K562 (cell line): ENCODE measurements at regions not wholly inside any gene's neighbourhood (a gene's known extent, or its start where the extent isn't known, plus 50 kb on each side); places are given as distances from the start of the nearest gene placed in this dataset.

Experiments
- CBX2 ChIP-seq: fragments of 200-600 bp; sonication (generic); IDR thresholded peaks from one replicate; pipeline ENCODE4 v1.6.1; 2012; ENCODE audit warnings: mild to moderate bottlenecking, low read length, inconsistent platforms; ENCODE audit not compliant: insufficient read depth, poor library complexity, severe bottlenecking
- EZH2 ChIP-seq: IDR thresholded peaks from 2 replicates; pipeline ENCODE4 v1.6.1; 2012; ENCODE audit warnings: low read depth, mild to moderate bottlenecking, inconsistent platforms, low read length, borderline replicate concordance
- HMG20A ChIP-seq: fragments of 450-650 bp; formaldehyde crosslinking; conservative IDR thresholded peaks from 2 replicates; pipeline ENCODE4 v1.4.0; 2020; ENCODE audit warnings: mild to moderate bottlenecking, mixed read lengths
- MAZ ChIP-seq, 2 experiments: fragments of 450-650 bp in 1 of 2; sonication (generic) in 1 of 2; formaldehyde crosslinking; IDR thresholded peaks in 1 of 2; conservative IDR thresholded peaks in 1 of 2; 2 replicates each; pipeline versions ENCODE4 v1.4.0 to v1.5.0; 2020; ENCODE audit warnings: mild to moderate bottlenecking in 1 of 2, missing genetic modification reagents in 1 of 2
- TAL1 ChIP-seq: fragments of 450-650 bp; IDR thresholded peaks from 2 replicates; pipeline ENCODE4 v1.6.1; 2016; ENCODE audit warnings: mild to moderate bottlenecking
- ZBTB8A ChIP-seq: fragments of 450-650 bp; IDR thresholded peaks from 2 replicates; pipeline ENCODE4 v1.6.1; 2018; ENCODE audit warnings: mild to moderate bottlenecking, moderate library complexity; ENCODE audit not compliant: partially characterized antibody
- TF ChIP-seq, protein P1 (sequence below): fragments of 450-650 bp; IDR thresholded peaks from 2 replicates; pipeline ENCODE4 v1.6.1; 2018; ENCODE audit not compliant: partially characterized antibody
- TF ChIP-seq, protein P2 (sequence below): sonication (generic); formaldehyde crosslinking; IDR thresholded peaks from 2 replicates; pipeline ENCODE4 v1.4.0; 2020; ENCODE audit warnings: mild to moderate bottlenecking, missing genetic modification reagents
- TF ChIP-seq, protein P3 (sequence below), 2 experiments: fragments of 450-650 bp; formaldehyde crosslinking in 1 of 2; IDR thresholded peaks; 2 replicates each; pipeline versions ENCODE4 v1.4.0 to v1.6.1; 2014 to 2020; ENCODE audit warnings: mild to moderate bottlenecking in 2 of 2, borderline replicate concordance in 1 of 2, low read depth in 1 of 2

DNA sequence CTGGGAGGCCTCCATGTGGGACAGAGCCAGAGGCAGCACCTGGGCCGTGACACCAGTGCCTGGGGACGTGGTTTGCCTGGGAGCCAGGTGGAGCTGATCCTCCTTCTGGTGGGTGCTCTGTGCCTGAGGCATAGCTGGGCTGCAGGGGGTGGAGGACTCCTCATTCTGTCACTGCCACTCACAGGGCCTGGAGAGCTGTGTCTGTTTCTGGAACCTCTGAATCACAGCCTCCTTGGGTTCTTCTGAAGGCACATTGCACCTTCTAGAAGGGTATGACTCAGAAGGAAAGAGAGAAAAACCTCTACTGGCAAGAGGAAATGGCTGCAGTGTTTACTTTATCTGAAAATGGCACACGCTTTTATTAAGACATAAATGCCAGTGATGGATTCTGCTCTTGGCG is 659.8 kb downstream of the VRK1 start:
- TF ChIP-seq, protein P1, sequence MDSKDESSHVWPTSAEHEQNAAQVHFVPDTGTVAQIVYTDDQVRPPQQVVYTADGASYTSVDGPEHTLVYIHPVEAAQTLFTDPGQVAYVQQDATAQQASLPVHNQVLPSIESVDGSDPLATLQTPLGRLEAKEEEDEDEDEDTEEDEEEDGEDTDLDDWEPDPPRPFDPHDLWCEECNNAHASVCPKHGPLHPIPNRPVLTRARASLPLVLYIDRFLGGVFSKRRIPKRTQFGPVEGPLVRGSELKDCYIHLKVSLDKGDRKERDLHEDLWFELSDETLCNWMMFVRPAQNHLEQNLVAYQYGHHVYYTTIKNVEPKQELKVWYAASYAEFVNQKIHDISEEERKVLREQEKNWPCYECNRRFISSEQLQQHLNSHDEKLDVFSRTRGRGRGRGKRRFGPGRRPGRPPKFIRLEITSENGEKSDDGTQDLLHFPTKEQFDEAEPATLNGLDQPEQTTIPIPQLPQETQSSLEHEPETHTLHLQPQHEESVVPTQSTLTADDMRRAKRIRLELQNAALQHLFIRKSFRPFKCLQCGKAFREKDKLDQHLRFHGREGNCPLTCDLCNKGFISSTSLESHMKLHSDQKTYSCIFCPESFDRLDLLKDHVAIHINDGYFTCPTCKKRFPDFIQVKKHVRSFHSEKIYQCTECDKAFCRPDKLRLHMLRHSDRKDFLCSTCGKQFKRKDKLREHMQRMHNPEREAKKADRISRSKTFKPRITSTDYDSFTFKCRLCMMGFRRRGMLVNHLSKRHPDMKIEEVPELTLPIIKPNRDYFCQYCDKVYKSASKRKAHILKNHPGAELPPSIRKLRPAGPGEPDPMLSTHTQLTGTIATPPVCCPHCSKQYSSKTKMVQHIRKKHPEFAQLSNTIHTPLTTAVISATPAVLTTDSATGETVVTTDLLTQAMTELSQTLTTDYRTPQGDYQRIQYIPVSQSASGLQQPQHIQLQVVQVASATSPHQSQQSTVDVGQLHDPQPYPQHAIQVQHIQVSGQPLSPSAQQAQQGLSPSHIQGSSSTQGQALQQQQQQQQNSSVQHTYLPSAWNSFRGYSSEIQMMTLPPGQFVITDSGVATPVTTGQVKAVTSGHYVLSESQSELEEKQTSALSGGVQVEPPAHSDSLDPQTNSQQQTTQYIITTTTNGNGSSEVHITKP: no peak
- TF ChIP-seq, protein P2, sequence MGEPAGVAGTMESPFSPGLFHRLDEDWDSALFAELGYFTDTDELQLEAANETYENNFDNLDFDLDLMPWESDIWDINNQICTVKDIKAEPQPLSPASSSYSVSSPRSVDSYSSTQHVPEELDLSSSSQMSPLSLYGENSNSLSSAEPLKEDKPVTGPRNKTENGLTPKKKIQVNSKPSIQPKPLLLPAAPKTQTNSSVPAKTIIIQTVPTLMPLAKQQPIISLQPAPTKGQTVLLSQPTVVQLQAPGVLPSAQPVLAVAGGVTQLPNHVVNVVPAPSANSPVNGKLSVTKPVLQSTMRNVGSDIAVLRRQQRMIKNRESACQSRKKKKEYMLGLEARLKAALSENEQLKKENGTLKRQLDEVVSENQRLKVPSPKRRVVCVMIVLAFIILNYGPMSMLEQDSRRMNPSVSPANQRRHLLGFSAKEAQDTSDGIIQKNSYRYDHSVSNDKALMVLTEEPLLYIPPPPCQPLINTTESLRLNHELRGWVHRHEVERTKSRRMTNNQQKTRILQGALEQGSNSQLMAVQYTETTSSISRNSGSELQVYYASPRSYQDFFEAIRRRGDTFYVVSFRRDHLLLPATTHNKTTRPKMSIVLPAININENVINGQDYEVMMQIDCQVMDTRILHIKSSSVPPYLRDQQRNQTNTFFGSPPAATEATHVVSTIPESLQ (CRISPR knock-in tag): no peak
- TF ChIP-seq, protein P3, sequence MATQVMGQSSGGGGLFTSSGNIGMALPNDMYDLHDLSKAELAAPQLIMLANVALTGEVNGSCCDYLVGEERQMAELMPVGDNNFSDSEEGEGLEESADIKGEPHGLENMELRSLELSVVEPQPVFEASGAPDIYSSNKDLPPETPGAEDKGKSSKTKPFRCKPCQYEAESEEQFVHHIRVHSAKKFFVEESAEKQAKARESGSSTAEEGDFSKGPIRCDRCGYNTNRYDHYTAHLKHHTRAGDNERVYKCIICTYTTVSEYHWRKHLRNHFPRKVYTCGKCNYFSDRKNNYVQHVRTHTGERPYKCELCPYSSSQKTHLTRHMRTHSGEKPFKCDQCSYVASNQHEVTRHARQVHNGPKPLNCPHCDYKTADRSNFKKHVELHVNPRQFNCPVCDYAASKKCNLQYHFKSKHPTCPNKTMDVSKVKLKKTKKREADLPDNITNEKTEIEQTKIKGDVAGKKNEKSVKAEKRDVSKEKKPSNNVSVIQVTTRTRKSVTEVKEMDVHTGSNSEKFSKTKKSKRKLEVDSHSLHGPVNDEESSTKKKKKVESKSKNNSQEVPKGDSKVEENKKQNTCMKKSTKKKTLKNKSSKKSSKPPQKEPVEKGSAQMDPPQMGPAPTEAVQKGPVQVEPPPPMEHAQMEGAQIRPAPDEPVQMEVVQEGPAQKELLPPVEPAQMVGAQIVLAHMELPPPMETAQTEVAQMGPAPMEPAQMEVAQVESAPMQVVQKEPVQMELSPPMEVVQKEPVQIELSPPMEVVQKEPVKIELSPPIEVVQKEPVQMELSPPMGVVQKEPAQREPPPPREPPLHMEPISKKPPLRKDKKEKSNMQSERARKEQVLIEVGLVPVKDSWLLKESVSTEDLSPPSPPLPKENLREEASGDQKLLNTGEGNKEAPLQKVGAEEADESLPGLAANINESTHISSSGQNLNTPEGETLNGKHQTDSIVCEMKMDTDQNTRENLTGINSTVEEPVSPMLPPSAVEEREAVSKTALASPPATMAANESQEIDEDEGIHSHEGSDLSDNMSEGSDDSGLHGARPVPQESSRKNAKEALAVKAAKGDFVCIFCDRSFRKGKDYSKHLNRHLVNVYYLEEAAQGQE (IDR thresholded peaks at IDR 0.05; ENCODE audit: borderline replicate concordance): no peak
- TF ChIP-seq, protein P3 (CRISPR knock-in tag; IDR thresholded peaks at IDR 0.05; ENCODE audit: low read depth): no peak
- no peak for TF ChIP-seq HMG20A
- no peak for TF ChIP-seq CBX2
- no peak for TF ChIP-seq MAZ (CRISPR knock-in tag; conservative IDR thresholded peaks at IDR 0.05 in 1 of 2, IDR thresholded peaks at IDR 0.05 in 1 of 2)
- no peak for TF ChIP-seq TAL1
- TF ChIP-seq EZH2: no peak
- TF ChIP-seq ZBTB8A: no peak
